Psoas muscle (tissue), 7 donors: ENCODE measurements at regions not wholly inside any gene's neighbourhood (a gene's known extent, or its start where the extent isn't known, plus 50 kb on each side); places are given as distances from the start of the nearest gene placed in this dataset.

Experiments used
- ATAC-seq, 4 donors: fragments of 200-7000 bp; cut with Tn5 transposase; one replicate each; pipeline ENCODE4 v1.9.1; 2020; ENCODE audit warnings: moderate library complexity in 3 of 4, mild to moderate bottlenecking in 2 of 4
- DNase-seq, 2 donors: peaks; one replicate each; pipeline ENCODE4 v3.0.0-alpha.2; 2020
- H3K27ac ChIP-seq: fragments of 200-600 bp; one replicate; pipeline ENCODE4 v1.8.0; 2022
- H3K27me3 ChIP-seq, 3 donors: fragments of 200-600 bp in 1 of 3; one replicate each; pipeline versions ENCODE4 v1.6.1 to v1.8.0; 2013 to 2022; ENCODE audit warnings: low read length in 2 of 3, mild to moderate bottlenecking in 2 of 3, moderate library complexity in 1 of 3; ENCODE audit not compliant: insufficient read depth in 3 of 3
- H3K36me3 ChIP-seq, 2 donors: fragments of 200-600 bp in 1 of 2; one replicate each; pipeline versions ENCODE4 v1.6.1 to v1.8.0; 2013 to 2022; ENCODE audit warnings: low read depth in 1 of 2, mild to moderate bottlenecking in 1 of 2, moderate library complexity in 1 of 2; ENCODE audit not compliant: insufficient read depth in 1 of 2
- H3K4me1 ChIP-seq: fragments of 200-600 bp; one replicate; pipeline ENCODE4 v1.8.0; 2022
- H3K4me3 ChIP-seq: fragments of 200-600 bp; one replicate; pipeline ENCODE4 v1.8.0; 2022; ENCODE audit warnings: mild to moderate bottlenecking
- H3K9me3 ChIP-seq: fragments of 200-600 bp; one replicate; pipeline ENCODE4 v1.8.0; 2022
- WGBS, 3 donors: extraction: QIAGEN DNeasy Blood & Tissue Kit; methylation state at CpG; one replicate each; pipeline versions ENCODE4 v1.1.6 to v1.1.7; 2013; 5-methylcytosine and 5-hydroxymethylcytosine counted together
- intact Hi-C, 2 donors: fragments of 100-400 bp; cut with DNase I; formaldehyde crosslinking; loops; one replicate each; pipeline versions ENCODE4 v1.11.0 to v1.14.2; 2022
- TF ChIP-seq, protein P1 (sequence below): fragments of 200-600 bp; IDR thresholded peaks from one replicate; pipeline ENCODE4 v1.8.0; 2022; ENCODE audit warnings: antibody characterized with exemption
- donor health status: healthy with polysubstance abuse.
- donor health status: DM: no; HTN: no; CAD: no; lungs with moderate emphysema.
- donor health status: Bipolar disorder and iron deficiency.
- donor health status: healthy.
- donor health status: DM: yes; HTN: yes; CAD: no.
- donor health status: DM: no; HTN: no; CAD: no.
- donor health status: DM: yes; HTN: yes; CAD: no.

GRCh38 chr9:134491196-134491835 is 150.3 kb upstream of the COL5A1 start:
- ATAC-seq (no peak), DNase-seq (no peak)
- intact Hi-C loops: no loop called here
- no peaks in the 10 kb centered on the region for H3K9me3 ChIP-seq
- 86 to 90% (median 89%) methylated on average over 21 of the region's 21 CpGs for WGBS, 3 donors
- no peaks in the 10 kb centered on the region for H3K4me1 ChIP-seq
- no peaks in the 10 kb centered on the region for H3K36me3 ChIP-seq
- H3K27ac ChIP-seq: no peak overlapping the region
- H3K27me3 ChIP-seq: peaks cover 0 to 46% (median 12%) of the 10 kb centered on the region in 3 donors
- H3K4me3 ChIP-seq: no peak overlapping the region
- TF ChIP-seq, protein P1, sequence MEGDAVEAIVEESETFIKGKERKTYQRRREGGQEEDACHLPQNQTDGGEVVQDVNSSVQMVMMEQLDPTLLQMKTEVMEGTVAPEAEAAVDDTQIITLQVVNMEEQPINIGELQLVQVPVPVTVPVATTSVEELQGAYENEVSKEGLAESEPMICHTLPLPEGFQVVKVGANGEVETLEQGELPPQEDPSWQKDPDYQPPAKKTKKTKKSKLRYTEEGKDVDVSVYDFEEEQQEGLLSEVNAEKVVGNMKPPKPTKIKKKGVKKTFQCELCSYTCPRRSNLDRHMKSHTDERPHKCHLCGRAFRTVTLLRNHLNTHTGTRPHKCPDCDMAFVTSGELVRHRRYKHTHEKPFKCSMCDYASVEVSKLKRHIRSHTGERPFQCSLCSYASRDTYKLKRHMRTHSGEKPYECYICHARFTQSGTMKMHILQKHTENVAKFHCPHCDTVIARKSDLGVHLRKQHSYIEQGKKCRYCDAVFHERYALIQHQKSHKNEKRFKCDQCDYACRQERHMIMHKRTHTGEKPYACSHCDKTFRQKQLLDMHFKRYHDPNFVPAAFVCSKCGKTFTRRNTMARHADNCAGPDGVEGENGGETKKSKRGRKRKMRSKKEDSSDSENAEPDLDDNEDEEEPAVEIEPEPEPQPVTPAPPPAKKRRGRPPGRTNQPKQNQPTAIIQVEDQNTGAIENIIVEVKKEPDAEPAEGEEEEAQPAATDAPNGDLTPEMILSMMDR: no peak

DNA sequence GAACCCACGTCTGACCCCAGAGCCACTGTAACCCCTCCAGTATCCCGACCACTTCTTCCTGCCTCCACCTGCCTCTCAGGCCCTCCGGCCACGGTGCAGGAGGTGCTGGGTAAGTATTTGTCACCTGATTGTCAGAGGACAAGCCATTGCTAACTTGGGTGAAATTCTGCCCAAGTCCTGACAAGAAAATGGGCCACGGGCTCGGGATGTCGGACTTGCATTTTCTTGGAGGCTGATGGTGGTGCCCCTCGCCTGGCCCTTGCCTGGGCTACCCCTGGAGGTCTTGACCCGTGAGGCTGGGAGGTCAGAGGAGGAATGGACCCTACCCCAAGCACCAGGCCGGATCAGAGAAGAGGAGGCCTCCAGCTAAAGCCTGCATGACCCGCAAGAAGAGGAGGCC is 149.7 kb upstream of the COL5A1 start:
- intact Hi-C loops: no loop called here
- Histone ChIP-seq H3K4me1 (no peaks in the 10 kb centered on the region), H3K9me3 (no peaks in the 10 kb centered on the region), H3K4me3 (no peak overlapping the region), H3K36me3 (no peaks in the 10 kb centered on the region), H3K27me3 (peaks cover 0 to 42% (median 9%) of the 10 kb centered on the region in 3 donors), H3K27ac (no peak overlapping the region)
- ATAC-seq: no peak
- TF ChIP-seq, protein P1: no peak
- 81 to 89% (median 83%) methylated on average over 11 of the region's 11 CpGs for WGBS, 3 donors
- DNase-seq: no peak

DNA sequence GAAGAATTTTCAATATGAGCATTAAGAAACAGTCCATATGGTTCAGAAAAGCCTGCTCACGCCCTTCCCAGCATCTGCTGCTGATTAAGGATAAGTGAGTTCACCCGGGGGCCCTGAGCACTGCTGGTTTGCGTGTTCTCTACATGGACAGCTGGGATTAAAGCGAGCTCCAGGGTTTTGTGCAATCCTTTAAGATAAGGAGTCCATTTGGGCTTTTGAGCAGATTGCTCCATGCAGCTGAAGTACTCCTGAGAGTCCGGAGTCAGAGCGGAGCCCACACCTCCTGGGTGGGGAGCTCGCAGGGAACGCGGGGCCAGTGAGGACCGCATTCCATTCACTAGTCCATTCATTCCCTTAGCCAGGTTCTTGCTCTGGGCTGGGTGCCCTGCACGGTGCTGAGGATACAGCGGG is 149.3 kb upstream of the COL5A1 start:
- ATAC-seq (peak in 3 of 4 donors; percentile 34 to 54 (median 37)), DNase-seq (peak in 1 of 2 donors; percentile 63)
- no peaks in the 10 kb centered on the region for H3K4me1 ChIP-seq
- no peak overlapping the region for H3K27ac ChIP-seq
- H3K36me3 ChIP-seq: no peaks in the 10 kb centered on the region
- intact Hi-C loops: no loop called here
- 79 to 84% (median 83%) methylated on average over 12 of the region's 12 CpGs for WGBS, 3 donors
- TF ChIP-seq, protein P1: no peak
- no peak overlapping the region for H3K4me3 ChIP-seq
- H3K9me3 ChIP-seq: no peaks in the 10 kb centered on the region
- peaks cover 0 to 38% (median 9%) of the 10 kb centered on the region in 3 donors for H3K27me3 ChIP-seq

DNA sequence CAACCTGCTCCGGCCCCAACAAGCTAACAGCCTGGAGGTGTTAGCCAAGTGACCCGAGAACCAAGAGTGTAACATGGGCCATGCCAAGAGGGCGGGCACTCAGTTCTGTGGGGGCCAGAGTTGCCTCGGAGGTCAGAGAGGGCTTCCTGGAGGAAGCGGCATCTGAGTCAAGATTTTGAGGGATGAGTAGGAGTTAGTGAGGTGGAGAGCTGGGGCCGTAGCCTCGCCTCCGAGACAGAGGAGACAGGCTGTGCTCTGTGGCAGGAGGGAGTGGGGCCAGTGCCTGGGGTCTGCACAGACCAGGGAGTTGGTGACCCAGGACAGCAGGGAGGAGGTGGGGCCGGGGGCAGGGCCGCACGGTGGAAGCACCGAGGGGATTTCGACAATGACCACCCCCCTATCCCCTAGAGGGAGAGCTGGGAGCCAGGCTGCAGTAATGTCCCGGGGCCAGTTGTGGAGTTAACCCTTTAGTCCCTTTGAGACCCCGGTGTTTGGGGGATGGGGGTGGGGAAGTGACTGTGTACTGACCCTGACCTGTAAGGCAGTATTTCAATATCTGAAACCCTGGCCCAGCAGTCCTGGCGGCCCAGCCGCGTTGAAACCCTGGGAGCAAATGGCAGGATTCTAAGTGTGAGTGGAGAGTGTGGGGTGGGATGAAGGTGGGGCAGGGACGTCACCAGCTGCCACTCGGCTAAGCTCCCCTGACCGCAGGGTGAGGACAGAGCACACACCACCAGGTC is 148.7 kb upstream of the COL5A1 start:
- intact Hi-C loops: no loop called here
- Histone ChIP-seq H3K4me3 (no peak overlapping the region), H3K36me3 (no peaks in the 10 kb centered on the region), H3K27me3 (peaks cover 0 to 35% (median 9%) of the 10 kb centered on the region in 3 donors), H3K4me1 (no peaks in the 10 kb centered on the region), H3K27ac (no peak overlapping the region), H3K9me3 (no peaks in the 10 kb centered on the region)
- ATAC-seq: no peak
- 49 to 65% (median 51%) methylated on average over 20 to 21 of the region's 21 CpGs for WGBS, 3 donors
- no peak for DNase-seq
- TF ChIP-seq, protein P1: no peak
